HG03175 (cell line): ENCODE measurements at regions not wholly inside any gene's neighbourhood (a gene's known extent, or its start where the extent isn't known, plus 50 kb on each side); places are given as distances from the start of the nearest gene placed in this dataset.

Source experiments
- ATAC-seq: cut with Tn5 transposase; IDR thresholded peaks from one replicate; pipeline ENCODE4 v1.9.1; 2021; ENCODE audit warnings: mild to moderate bottlenecking, moderate library complexity; ENCODE audit not compliant: unreplicated experiment

GRCh38 chr13:85408415-85408814 is 390.8 kb downstream of the SLITRK6 start:
- no peak for ATAC-seq

DNA sequence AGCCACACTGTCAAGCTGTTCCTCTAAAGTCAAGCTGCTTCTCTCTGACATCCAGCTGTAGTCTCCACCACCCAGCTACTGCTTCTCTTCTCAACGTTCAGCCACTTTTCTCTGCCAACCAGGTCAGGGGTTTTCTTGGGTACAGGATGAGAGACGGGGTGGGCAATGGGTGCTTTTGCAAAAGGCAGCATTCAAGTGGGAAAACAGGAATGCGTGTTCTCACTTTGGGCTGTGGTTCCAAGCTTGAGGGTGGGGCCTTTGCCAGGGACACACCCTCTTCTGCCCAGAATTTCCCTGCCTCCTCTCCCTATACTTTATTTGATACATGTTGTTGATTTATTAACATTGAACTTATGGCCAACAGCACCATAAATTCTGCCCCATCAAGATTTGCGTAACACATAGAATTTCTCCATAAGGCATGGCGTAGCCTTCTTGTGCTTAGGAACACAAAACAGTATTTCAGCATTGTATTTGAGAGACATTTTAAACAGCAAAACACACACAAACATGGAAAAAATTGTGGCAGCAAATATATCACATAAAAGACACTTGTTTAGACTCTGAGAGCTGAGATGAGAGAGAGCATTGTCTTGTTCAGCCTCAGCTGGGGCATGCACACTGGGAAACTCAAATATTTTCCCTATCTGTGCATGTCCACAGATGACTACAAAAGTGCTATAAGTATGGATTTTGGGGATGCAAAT is 392.8 kb downstream of the SLITRK6 start:
- ATAC-seq = no peak

GRCh38 chr13:85405316-85405897 is 393.8 kb downstream of the SLITRK6 start:
- no peak for ATAC-seq

DNA sequence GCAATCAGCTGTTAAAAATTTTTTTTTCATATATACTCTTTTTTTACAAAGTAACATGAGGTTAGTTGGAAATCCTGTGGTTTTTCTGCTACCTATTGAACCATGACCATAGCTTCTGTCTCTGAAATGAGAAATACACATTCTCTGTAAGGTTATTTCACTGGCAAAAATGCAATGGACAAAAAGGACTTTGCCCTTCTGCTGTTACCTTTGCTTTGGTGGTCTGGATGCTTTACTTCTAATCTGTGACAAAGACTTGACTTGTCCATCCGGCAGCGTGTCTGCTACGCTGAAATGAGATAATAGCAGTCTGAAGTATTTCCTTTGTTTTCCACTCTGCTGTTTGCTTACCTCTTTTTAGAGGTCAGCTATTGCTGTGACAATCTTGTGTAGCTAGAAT is 412.8 kb downstream of the SLITRK6 start:
- no peak for ATAC-seq

DNA sequence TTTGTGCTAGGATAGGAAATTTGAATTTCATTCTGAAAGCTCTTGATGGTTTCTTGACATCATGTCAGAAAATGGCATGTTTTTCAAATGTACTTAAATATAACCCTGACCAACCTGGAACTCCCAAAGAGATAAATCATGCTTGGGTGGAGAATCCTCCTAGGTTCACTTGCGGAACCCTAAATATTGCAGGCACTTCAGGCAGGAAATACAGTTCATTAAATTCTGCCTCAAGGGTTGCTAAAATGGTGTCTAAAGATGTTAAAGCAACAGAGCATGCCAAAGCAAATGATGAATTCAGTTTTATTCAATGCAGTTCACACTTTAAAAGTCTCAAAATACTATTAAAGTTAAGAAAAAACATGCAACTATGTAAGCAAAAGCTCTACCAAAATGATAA is 415.9 kb downstream of the SLITRK6 start:
- no peak for ATAC-seq

DNA sequence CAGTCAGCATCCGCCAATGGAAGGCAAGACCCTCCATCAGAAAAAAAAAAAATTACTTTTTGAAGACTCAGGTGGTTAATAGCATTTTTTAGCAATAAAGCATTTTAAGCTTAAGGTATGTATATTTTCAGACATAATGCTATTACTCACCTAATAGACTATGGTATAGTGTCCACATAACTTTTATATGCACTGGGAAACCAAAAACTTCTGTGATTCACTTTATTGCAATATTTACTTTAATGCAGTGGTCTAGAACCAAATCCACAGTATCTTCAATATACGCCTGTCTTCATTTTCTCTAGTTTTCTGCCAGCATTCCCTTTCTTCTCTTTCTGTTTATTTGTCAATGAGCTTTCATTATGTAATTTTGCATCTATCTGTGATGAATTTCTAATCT is 418.1 kb downstream of the SLITRK6 start:
- no peak for ATAC-seq

- ATAC-seq = no peak
Observed at GRCh38 chr13:85379991-85380390, 419.2 kb downstream of the SLITRK6 start.

- ATAC-seq = no peak
Observed at GRCh38 chr13:85379433-85379832, 419.8 kb downstream of the SLITRK6 start.

- ATAC-seq = no peak
Observed at GRCh38 chr13:85377783-85378182, 421.4 kb downstream of the SLITRK6 start.

GRCh38 chr13:85373322-85373721 is 425.9 kb downstream of the SLITRK6 start:
- no peak for ATAC-seq

- no peak for ATAC-seq
Observed at GRCh38 chr13:85371254-85371653, 428.0 kb downstream of the SLITRK6 start.

- ATAC-seq = no peak
Observed at GRCh38 chr13:85368686-85369085, 430.5 kb downstream of the SLITRK6 start.

GRCh38 chr13:85367887-85368286 is 431.3 kb downstream of the SLITRK6 start:
- ATAC-seq = no peak

DNA sequence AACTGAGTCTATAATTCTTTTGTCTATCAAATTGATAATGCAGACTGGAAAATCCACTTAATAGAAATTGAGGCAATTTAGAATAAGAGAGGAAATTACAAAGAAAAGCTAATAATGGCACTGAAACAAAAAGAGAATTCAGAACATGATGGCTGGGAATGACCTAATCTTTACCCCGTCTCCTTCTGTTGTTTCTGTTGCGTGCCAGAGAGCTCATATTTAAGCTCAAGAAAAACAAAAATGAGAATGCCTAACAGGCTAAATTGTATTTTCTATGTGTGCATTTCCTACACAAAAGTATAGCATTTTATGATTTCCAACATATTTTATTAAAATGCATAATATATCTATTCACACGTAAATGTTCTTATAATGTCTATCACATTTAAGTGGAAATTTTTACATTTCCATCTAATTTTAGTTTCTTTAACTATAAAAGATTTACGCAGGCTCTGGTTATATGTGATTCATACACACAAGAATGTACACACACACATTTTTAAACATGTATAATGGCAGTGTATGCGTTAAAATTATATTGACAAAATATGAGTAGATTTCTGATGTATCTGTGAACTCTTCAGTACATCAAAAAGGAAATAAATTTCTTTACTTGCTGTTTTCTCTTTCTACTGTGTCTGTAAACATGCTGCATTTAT is 432.3 kb downstream of the SLITRK6 start:
- no peak for ATAC-seq

GRCh38 chr13:85363504-85363903 is 435.7 kb downstream of the SLITRK6 start:
- no peak for ATAC-seq

DNA sequence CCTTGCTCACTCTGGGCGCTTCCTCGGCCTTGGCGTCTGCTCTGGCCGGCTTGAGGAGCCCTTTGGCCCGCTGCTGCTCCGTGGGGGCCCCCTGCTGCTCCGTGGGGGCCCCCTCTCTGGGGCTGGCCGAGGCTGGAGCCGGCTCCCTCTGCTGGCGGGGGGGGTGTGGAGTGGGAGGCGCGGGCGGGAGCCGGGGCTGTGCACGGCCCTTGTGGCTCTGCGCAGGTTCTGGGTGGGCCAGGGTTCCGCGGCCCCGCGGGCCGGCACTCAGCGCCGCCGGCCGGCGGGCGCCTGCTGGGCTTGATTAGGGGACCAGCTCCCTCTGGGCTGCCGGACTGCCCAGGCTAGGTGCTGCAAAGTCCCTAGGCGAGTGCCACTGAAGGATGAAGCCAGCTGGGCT is 436.2 kb downstream of the SLITRK6 start:
- ATAC-seq = no peak

DNA sequence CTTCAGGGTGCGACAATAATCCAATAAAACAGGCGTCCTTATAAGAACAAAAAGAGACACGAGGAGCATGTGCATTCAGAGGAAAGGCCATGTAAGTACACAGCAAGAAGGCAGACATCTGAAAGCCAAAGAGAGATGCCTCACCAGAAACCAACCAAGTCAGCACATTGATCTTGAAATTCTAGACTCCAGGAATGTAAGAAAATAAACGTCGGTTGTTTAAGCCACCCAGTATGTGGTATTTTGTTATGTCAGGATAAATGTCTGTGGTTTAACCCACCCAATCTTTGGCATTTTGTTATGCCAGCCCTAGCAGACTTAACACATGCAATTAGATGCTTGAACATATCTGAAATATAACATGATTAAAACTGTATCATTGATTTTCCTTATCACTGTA is 452.0 kb downstream of the SLITRK6 start:
- no peak for ATAC-seq

- no peak for ATAC-seq
Observed at GRCh38 chr13:85334187-85334586, 465.0 kb downstream of the SLITRK6 start.

DNA sequence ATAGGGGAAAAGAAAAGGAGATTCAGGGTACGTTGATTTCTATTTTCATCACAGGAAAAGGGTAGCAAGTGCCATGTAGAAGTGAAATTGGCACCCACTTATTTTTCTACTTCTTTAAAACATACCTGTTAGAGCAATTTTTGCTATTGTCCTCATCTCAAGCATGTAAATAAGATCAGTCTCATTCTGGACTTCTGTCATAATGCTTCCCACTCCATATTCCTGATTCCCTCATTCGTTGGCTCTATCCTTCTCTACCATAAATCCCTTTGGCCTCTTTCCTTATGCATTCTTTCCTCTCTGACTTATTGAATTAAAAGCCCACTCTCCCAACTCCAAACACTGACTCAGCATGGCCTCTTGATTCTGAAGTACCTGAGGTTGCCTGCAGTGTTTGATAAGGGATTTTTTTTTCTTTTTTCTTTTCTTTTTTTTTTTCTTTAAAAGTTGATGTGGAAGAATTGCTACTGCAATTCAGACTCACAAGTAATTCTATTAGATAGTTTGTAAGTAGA is 465.7 kb downstream of the SLITRK6 start:
- ATAC-seq = no peak

- no peak for ATAC-seq
Observed at GRCh38 chr13:85332615-85333014, 466.6 kb downstream of the SLITRK6 start.

GRCh38 chr13:85321734-85322133 is 477.5 kb downstream of the SLITRK6 start:
- no peak for ATAC-seq

DNA sequence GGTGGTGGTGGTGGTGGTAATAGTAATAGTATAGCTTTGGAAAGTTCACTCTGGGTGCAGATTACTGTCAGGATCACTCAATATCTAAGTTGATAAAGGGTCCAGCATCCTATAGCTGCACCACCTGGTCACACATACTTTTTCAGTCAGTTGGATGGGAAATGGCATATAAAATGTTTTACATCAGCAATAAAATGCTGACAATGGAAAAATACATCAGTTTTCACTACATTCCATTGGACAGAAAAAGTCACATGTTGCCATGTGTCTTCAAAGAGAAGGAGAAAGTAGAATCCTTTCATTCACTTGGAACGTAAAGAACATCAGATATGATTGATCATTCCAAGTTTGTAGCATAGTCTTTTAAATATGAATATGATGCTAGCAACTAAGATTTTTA is 481.4 kb downstream of the SLITRK6 start:
- no peak for ATAC-seq
